UCSD-AML1 (cell line): ENCODE measurements at regions not wholly inside any gene's neighbourhood (a gene's known extent, or its start where the extent isn't known, plus 50 kb on each side); places are given as distances from the start of the nearest gene placed in this dataset.

Experiments
- DNase-seq: peaks from one replicate; lab custom pipeline; 2025; ENCODE audit not compliant: unreplicated experiment; lab: John Stamatoyannopoulos, UW

- DNase-seq: no peak
These were observed 317.3 kb upstream of the MGAT5 start for GRCh38 chr2:133936601-133937000.

- DNase-seq: no peak
These were observed 316.2 kb upstream of the MGAT5 start for GRCh38 chr2:133937669-133938068.

- no peak for DNase-seq
These were observed 313.7 kb upstream of the MGAT5 start for GRCh38 chr2:133940134-133940533.

- DNase-seq: no peak
These were observed 312.2 kb upstream of the MGAT5 start for GRCh38 chr2:133941666-133942065.

GRCh38 chr2:133942398-133942797, 311.5 kb upstream of the MGAT5 start:
- no peak for DNase-seq

GRCh38 chr2:133943108-133943507, 310.8 kb upstream of the MGAT5 start:
- DNase-seq: no peak

GRCh38 chr2:133945089-133945488, 308.8 kb upstream of the MGAT5 start:
- no peak for DNase-seq

- no peak for DNase-seq
These were observed 306.8 kb upstream of the MGAT5 start for GRCh38 chr2:133947057-133947456.

GRCh38 chr2:133948610-133949290, 305.1 kb upstream of the MGAT5 start:
- DNase-seq: no peak

GRCh38 chr2:133949595-133949994, 304.3 kb upstream of the MGAT5 start:
- DNase-seq: no peak

- no peak for DNase-seq
These were observed 302.7 kb upstream of the MGAT5 start for GRCh38 chr2:133951209-133951608.

GRCh38 chr2:133952420-133952819, 301.5 kb upstream of the MGAT5 start:
- no peak for DNase-seq

GRCh38 chr2:133952896-133953295, 301.0 kb upstream of the MGAT5 start:
- no peak for DNase-seq

- no peak for DNase-seq
These were observed 300.3 kb upstream of the MGAT5 start for GRCh38 chr2:133953524-133953923.

GRCh38 chr2:133954636-133955035, 299.2 kb upstream of the MGAT5 start:
- no peak for DNase-seq

GRCh38 chr2:133955169-133955568, 298.7 kb upstream of the MGAT5 start:
- DNase-seq: no peak

- no peak for DNase-seq
These were observed 297.4 kb upstream of the MGAT5 start for GRCh38 chr2:133956434-133956935.

- no peak for DNase-seq
These were observed 296.0 kb upstream of the MGAT5 start for GRCh38 chr2:133957724-133958480.

GRCh38 chr2:133959066-133959465, 294.8 kb upstream of the MGAT5 start:
- DNase-seq: no peak

- DNase-seq: no peak
These were observed 287.1 kb upstream of the MGAT5 start for GRCh38 chr2:133966720-133967304.

- no peak for DNase-seq
These were observed 286.5 kb upstream of the MGAT5 start for GRCh38 chr2:133967326-133967725.

GRCh38 chr2:133968446-133968845, 285.4 kb upstream of the MGAT5 start:
- no peak for DNase-seq
